H9 (cell line): ENCODE measurements at regions not wholly inside any gene's neighbourhood (a gene's known extent, or its start where the extent isn't known, plus 50 kb on each side); places are given as distances from the start of the nearest gene placed in this dataset.

Experiments used
- DNase-seq: peaks from one replicate; pipeline ENCODE4 v3.0.0-alpha.2; 2017
- H2AFZ ChIP-seq: one replicate; pipeline ENCODE4 v1.6.1; 2013; ENCODE audit warnings: mild to moderate bottlenecking, low read length, control low read depth, moderate library complexity
- H2AK5ac ChIP-seq: 2 replicates; pipeline ENCODE4 v1.6.1; 2013; ENCODE audit warnings: low read length, control low read depth, mixed read lengths; ENCODE audit not compliant: insufficient read length
- H2BK120ac ChIP-seq: one replicate; pipeline ENCODE4 v1.6.1; 2013; ENCODE audit warnings: low read depth, mild to moderate bottlenecking, low read length, control low read depth, inconsistent platforms; ENCODE audit not compliant: poor library complexity, severe bottlenecking
- H2BK12ac ChIP-seq: 2 replicates; pipeline ENCODE4 v1.6.1; 2013; ENCODE audit warnings: low read length, control low read depth, mixed read lengths, low read depth; ENCODE audit not compliant: insufficient read length
- H2BK15ac ChIP-seq: 2 replicates; pipeline ENCODE4 v1.6.1; 2013; ENCODE audit warnings: low read depth, low read length, control low read depth
- H2BK20ac ChIP-seq: one replicate; pipeline ENCODE4 v1.6.1; 2013; ENCODE audit warnings: low read depth, mild to moderate bottlenecking, low read length, control low read depth, inconsistent platforms; ENCODE audit not compliant: poor library complexity, severe bottlenecking
- H2BK5ac ChIP-seq: 2 replicates; pipeline ENCODE4 v1.6.1; 2013; ENCODE audit warnings: low read length, control low read depth, mixed read lengths; ENCODE audit not compliant: insufficient read length
- H3K14ac ChIP-seq: 2 replicates; pipeline ENCODE4 v1.6.1; 2013; ENCODE audit warnings: low read length, control low read depth; ENCODE audit not compliant: insufficient read depth
- H3K18ac ChIP-seq: 2 replicates; pipeline ENCODE4 v1.6.1; 2013; ENCODE audit warnings: low read depth, mild to moderate bottlenecking, mixed read lengths, low read length, control low read depth; ENCODE audit not compliant: insufficient read length
- H3K23ac ChIP-seq: 2 replicates; pipeline ENCODE4 v1.6.1; 2013; ENCODE audit warnings: low read length, control low read depth, mixed read lengths, low read depth; ENCODE audit not compliant: insufficient read length
- H3K23me2 ChIP-seq: 2 replicates; pipeline ENCODE4 v1.6.1; 2013; ENCODE audit warnings: low read depth, mild to moderate bottlenecking, mixed read lengths, low read length, control low read depth; ENCODE audit not compliant: insufficient read length, poor library complexity, severe bottlenecking
- H3K27ac ChIP-seq: 2 replicates; pipeline ENCODE4 v1.5.1; 2013; ENCODE audit warnings: low read length, control low read depth, mixed read lengths, low read depth; ENCODE audit not compliant: insufficient read length
- H3K27me3 ChIP-seq: 2 replicates; pipeline ENCODE4 v1.6.1; 2013; ENCODE audit warnings: low read length, control low read depth, inconsistent platforms; ENCODE audit not compliant: insufficient read depth
- H3K4ac ChIP-seq: 2 replicates; pipeline ENCODE4 v1.6.1; 2013; ENCODE audit warnings: low read depth, mild to moderate bottlenecking, control low read depth, inconsistent platforms, low read length, moderate library complexity
- H3K4me1 ChIP-seq: 2 replicates; pipeline ENCODE4 v1.6.1; 2013; ENCODE audit warnings: low read length, control low read depth, inconsistent platforms; ENCODE audit not compliant: insufficient read depth
- H3K4me2 ChIP-seq: 2 replicates; pipeline ENCODE4 v1.6.1; 2013; ENCODE audit warnings: low read length, control low read depth, mixed read lengths; ENCODE audit not compliant: insufficient read length, insufficient read depth
- H3K56ac ChIP-seq: 2 replicates; pipeline ENCODE4 v1.6.1; 2013; ENCODE audit warnings: low read depth, mild to moderate bottlenecking, mixed read lengths, low read length, control low read depth; ENCODE audit not compliant: insufficient read length
- H3K79me1 ChIP-seq: 2 replicates; pipeline ENCODE4 v1.6.1; 2013; ENCODE audit warnings: low read depth, mild to moderate bottlenecking, moderate library complexity, low read length, control low read depth, inconsistent platforms; ENCODE audit not compliant: insufficient read depth, poor library complexity, severe bottlenecking
- H3K79me2 ChIP-seq: 2 replicates; pipeline ENCODE4 v1.6.1; 2013; ENCODE audit warnings: low read length, control low read depth, inconsistent platforms; ENCODE audit not compliant: insufficient read depth
- H3K9ac ChIP-seq: 2 replicates; pipeline ENCODE4 v1.6.1; 2013; ENCODE audit warnings: low read length, control low read depth, mixed read lengths; ENCODE audit not compliant: insufficient read length; ENCODE audit errors: extremely low read depth
- H3K9me3 ChIP-seq: one replicate; pipeline ENCODE4 v1.6.1; 2013; ENCODE audit warnings: low read depth, low read length, inconsistent platforms; ENCODE audit not compliant: control insufficient read depth
- H3T11ph ChIP-seq: one replicate; pipeline ENCODE4 v1.6.1; 2013; ENCODE audit warnings: mild to moderate bottlenecking, low read length, control low read depth, inconsistent platforms
- H4K20me1 ChIP-seq: one replicate; pipeline ENCODE4 v1.6.1; 2013; ENCODE audit not compliant: control insufficient read depth, insufficient read length, insufficient read depth
- H4K5ac ChIP-seq: 2 replicates; pipeline ENCODE4 v1.6.1; 2013; ENCODE audit warnings: low read depth, mild to moderate bottlenecking, mixed read lengths, low read length, control low read depth; ENCODE audit not compliant: insufficient read length
- H4K8ac ChIP-seq: replicated peaks from 2 replicates; pipeline ENCODE4 v1.6.1; 2013; ENCODE audit warnings: low read length, control low read depth, mixed read lengths, low read depth; ENCODE audit not compliant: insufficient read length
- H4K91ac ChIP-seq: 2 replicates; pipeline ENCODE4 v1.6.1; 2013; ENCODE audit warnings: low read depth, mild to moderate bottlenecking, moderate library complexity, mixed read lengths, low read length, control low read depth; ENCODE audit not compliant: insufficient read length
- H3K27ac Mint-ChIP-seq, 3 experiments: 2 replicates in 2 of 3; 3 replicates in 1 of 3; pipeline ENCODE4 v1.8.0; 2020 to 2021; ENCODE audit warnings: mixed read lengths in 3 of 3, mild to moderate bottlenecking in 1 of 3, moderate library complexity in 1 of 3
- H3K27me3 Mint-ChIP-seq: 2 replicates; pipeline ENCODE4 v1.8.0; 2021; ENCODE audit warnings: low read depth, mild to moderate bottlenecking, moderate library complexity, mixed read lengths
- H3K36me3 Mint-ChIP-seq, 3 experiments: 2 replicates in 2 of 3; 3 replicates in 1 of 3; pipeline ENCODE4 v1.8.0; 2020 to 2021; ENCODE audit warnings: low read depth in 3 of 3, mixed read lengths in 3 of 3; ENCODE audit not compliant: insufficient read depth in 1 of 3
- H3K4me1 Mint-ChIP-seq, 2 experiments: 2 replicates each; pipeline ENCODE4 v1.8.0; 2020; ENCODE audit warnings: mixed read lengths in 2 of 2
- H3K4me3 Mint-ChIP-seq, 2 experiments: 2 replicates in 1 of 2; 3 replicates in 1 of 2; pipeline ENCODE4 v1.8.0; 2020 to 2021; ENCODE audit warnings: mild to moderate bottlenecking in 2 of 2, mixed read lengths in 2 of 2, moderate library complexity in 1 of 2
- H3K9me3 Mint-ChIP-seq, 2 experiments: 2 replicates in 1 of 2; 3 replicates in 1 of 2; pipeline ENCODE4 v1.8.0; 2020; ENCODE audit warnings: mild to moderate bottlenecking in 2 of 2, mixed read lengths in 2 of 2, moderate library complexity in 1 of 2
- WGBS: extraction: QIAGEN DNeasy Blood & Tissue Kit; methylation state at CpG from one replicate; pipeline ENCODE4 v1.1.7; 2013; ENCODE audit warnings: missing lambda C conversion rate, low lambda C conversion rate, mixed read lengths; ENCODE audit not compliant: insufficient read length; ENCODE audit errors: extremely low coverage; 5-methylcytosine and 5-hydroxymethylcytosine counted together
- TF ChIP-seq, protein P1 (sequence below): fragments of 200-600 bp; sonication (generic); conservative IDR thresholded peaks from 3 replicates; pipeline ENCODE4 v1.8.0; 2021; ENCODE audit warnings: antibody characterized with exemption, mild to moderate bottlenecking

DNA sequence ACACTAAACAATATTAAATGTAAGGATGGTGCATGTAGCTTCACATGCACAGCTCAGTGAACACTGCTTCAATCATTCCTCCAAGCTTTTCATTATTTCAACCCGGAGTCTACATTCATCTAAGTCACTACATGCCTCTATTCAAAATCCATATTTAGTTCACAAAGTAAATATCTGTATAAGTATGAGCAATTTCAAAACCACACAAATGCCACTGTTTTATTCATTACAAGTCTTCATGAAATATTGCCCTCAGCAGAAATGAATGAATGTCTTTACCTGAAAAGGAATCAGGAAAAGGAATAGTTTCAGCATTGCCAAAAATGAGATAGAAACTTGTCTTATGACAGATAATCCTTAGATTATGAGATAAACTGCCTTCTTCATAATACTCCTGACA lies 149.4 kb downstream of the SLC38A4 start:
- Mint-ChIP-seq H3K4me1 (peaks cover 24 to 40% of the 10 kb centered on the region in 2 experiments), H3K9me3 (peaks cover 0 to 5% of the 10 kb centered on the region in 2 experiments; a peak in 3 of 5 replicates), H3K27ac (peak overlapping the region in 1 of 3 experiments; percentile 14; a peak in 1 of 7 replicates), H3K4me3 (no peak overlapping the region), H3K36me3 (peaks cover 4 to 7% (median 4%) of the 10 kb centered on the region in 3 experiments; a peak in 3 of 7 replicates), H3K27me3 (no peaks in the 10 kb centered on the region)
- H4K20me1 ChIP-seq = no peaks in the 10 kb centered on the region
- no peak overlapping the region for H2BK5ac ChIP-seq
- H4K8ac ChIP-seq = no peak overlapping the region
- no peaks in the 10 kb centered on the region for H3K9me3 ChIP-seq
- no peak overlapping the region for H4K5ac ChIP-seq
- no peaks in the 10 kb centered on the region for H3K79me2 ChIP-seq
- no CpG with 5 or more reads among the region's 1 CpG for WGBS
- H2BK15ac ChIP-seq = no peak overlapping the region
- H2AFZ ChIP-seq = no peak overlapping the region
- peaks cover 7% of the 10 kb centered on the region; the same call in 1 of the 2 replicates for H3K4me1 ChIP-seq
- no peak overlapping the region for H3K4me2 ChIP-seq
- no peaks in the 10 kb centered on the region for H3K23me2 ChIP-seq
- no peak overlapping the region for H3K23ac ChIP-seq
- no peak overlapping the region for H2AK5ac ChIP-seq
- H3T11ph ChIP-seq = no peak overlapping the region
- no peak overlapping the region for H3K14ac ChIP-seq
- no peak overlapping the region for H3K56ac ChIP-seq
- no peak overlapping the region for H2BK12ac ChIP-seq
- H2BK120ac ChIP-seq = no peak overlapping the region
- no peak overlapping the region for H2BK20ac ChIP-seq
- H3K9ac ChIP-seq = no peak overlapping the region
- TF ChIP-seq, protein P1, sequence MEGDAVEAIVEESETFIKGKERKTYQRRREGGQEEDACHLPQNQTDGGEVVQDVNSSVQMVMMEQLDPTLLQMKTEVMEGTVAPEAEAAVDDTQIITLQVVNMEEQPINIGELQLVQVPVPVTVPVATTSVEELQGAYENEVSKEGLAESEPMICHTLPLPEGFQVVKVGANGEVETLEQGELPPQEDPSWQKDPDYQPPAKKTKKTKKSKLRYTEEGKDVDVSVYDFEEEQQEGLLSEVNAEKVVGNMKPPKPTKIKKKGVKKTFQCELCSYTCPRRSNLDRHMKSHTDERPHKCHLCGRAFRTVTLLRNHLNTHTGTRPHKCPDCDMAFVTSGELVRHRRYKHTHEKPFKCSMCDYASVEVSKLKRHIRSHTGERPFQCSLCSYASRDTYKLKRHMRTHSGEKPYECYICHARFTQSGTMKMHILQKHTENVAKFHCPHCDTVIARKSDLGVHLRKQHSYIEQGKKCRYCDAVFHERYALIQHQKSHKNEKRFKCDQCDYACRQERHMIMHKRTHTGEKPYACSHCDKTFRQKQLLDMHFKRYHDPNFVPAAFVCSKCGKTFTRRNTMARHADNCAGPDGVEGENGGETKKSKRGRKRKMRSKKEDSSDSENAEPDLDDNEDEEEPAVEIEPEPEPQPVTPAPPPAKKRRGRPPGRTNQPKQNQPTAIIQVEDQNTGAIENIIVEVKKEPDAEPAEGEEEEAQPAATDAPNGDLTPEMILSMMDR = no peak
- no peak overlapping the region for H3K27ac ChIP-seq
- H3K4ac ChIP-seq = no peak overlapping the region
- no peak overlapping the region for H4K91ac ChIP-seq
- no peak for DNase-seq
- H3K27me3 ChIP-seq = no peaks in the 10 kb centered on the region
- H3K79me1 ChIP-seq = no peaks in the 10 kb centered on the region
- no peak overlapping the region for H3K18ac ChIP-seq
